IPS DF 4.7 (cell line): ENCODE measurements at regions not wholly inside any gene's neighbourhood (a gene's known extent, or its start where the extent isn't known, plus 50 kb on each side); places are given as distances from the start of the nearest gene placed in this dataset.
"Not testable (repeated sequence)": the region's sequence is repeated elsewhere in the genome, so short reads cannot be mapped to it uniquely, and the experiment has no call there.

ENCODE experiments used
- DNase-seq: peaks from one replicate; pipeline ENCODE4 v3.0.0-alpha.2; 2013; ENCODE audit warnings: low spot score; ENCODE audit errors: extremely low read depth

DNA sequence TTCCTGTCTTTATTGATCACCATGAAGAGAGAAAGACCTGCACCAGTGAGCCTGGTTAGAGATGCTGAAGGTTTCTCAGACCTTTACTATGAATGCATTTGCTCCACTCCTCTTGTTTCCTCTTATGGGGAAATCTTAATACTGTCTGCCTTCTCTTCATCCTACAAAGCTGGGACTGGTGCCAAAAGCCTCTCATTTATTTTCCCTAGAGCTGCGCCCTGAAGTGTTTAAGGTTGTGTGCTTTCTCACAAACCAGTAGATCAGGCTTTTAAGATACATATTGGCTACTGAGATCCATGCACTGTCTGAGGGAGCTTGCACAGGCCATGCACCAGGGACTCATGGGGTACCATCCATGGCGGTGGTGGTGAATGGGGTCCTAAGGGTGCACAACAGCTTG lies 286.1 kb upstream of the PMFBP1 start:
- no peak for DNase-seq

- DNase-seq, result no peak
Observed at GRCh38 chr16:72457243-72457940, 285.4 kb upstream of the PMFBP1 start.

GRCh38 chr16:72455743-72456659 lies 284.0 kb upstream of the PMFBP1 start:
- no peak for DNase-seq

GRCh38 chr16:72453856-72454255 lies 281.9 kb upstream of the PMFBP1 start:
- DNase-seq, result not testable (repeated sequence)

DNA sequence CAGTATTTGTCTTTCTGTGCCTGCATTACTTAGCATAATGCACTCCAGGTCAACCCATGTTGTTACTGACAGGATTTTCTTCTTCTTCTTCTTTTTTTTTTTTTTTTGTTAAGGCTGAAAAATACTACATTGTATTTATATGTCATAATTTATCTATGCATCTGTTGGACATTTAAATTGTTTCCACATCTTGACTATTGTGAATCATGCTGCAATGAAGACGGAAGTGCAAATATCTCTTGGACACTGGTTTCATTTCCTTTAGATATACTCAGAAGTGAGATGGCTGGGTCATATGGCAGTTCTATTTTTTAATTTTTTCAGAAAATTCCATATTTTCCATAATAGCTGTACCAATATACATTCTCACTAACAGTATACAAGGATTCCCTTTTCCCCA lies 272.7 kb upstream of the PMFBP1 start:
- no peak for DNase-seq

- no peak for DNase-seq
Observed at GRCh38 chr16:72443809-72444208, 271.9 kb upstream of the PMFBP1 start.

DNA sequence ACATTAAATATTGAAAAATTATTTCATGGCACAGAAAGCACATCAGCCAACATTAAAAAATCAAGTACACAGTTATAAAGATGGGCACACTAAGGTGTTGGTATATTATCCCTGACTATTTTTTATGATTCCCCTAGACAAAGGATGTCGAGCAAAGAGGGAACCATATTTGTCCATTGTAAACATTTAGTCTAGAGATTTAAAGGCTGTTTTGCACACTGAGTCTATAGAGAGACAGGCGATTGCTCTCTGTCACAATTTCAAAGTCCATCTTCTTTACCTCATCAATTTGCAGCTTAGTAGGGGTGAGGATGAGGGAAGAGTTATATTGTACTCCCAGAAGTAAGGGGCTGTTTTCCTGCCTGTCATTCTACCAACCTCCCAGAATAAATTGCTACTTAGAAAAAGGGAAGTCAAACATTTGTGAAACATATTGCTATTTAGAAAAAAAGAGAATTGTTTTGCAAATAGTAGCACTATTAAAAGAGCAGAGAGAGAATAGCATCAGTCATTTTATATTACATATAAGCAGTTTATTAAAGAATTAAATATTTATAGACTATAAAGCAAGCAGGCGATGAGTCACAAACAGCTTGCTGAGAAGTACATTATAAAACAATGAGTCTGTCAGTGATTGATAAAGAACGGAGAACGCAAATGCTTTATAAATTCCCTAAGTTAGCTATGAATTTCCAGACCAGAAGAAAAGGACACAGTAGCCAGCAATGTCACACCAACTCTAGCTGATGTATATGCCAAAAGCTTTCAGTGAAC lies 270.6 kb upstream of the PMFBP1 start:
- DNase-seq, result no peak

GRCh38 chr16:72437891-72438290 lies 265.9 kb upstream of the PMFBP1 start:
- DNase-seq, result no peak

GRCh38 chr16:72434159-72434558 lies 262.2 kb upstream of the PMFBP1 start:
- no peak for DNase-seq

- DNase-seq, result no peak
Observed at GRCh38 chr16:72430121-72430520, 258.2 kb upstream of the PMFBP1 start.

GRCh38 chr16:72429671-72430081 lies 257.7 kb upstream of the PMFBP1 start:
- DNase-seq, result no peak

- DNase-seq, result no peak
Observed at GRCh38 chr16:72428681-72429376, 256.9 kb upstream of the PMFBP1 start.

- no peak for DNase-seq
Observed at GRCh38 chr16:72427783-72428331, 255.9 kb upstream of the PMFBP1 start.

- DNase-seq, result no peak
Observed at GRCh38 chr16:72427051-72427782, 255.3 kb upstream of the PMFBP1 start.

DNA sequence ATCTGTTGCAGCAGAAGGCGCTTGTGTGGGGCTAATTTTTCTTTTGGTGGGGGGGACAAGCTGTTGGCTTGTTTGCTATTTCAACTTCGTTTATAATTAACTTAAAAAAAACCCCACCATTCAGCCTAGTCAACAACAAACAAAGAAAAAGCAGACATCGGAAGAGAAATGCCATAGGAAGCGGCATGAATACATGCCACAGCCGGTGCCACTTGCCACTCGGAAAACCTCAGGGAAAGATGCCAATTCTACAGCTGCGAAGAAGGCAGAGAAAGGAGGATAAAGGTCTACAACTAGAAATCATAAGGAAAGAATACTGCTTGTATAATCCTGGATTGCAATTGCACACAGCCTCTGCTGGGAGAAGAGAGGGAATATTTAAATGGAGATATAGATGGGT lies 254.4 kb upstream of the PMFBP1 start:
- no peak for DNase-seq

GRCh38 chr16:72425571-72426341 lies 253.8 kb upstream of the PMFBP1 start:
- no peak for DNase-seq

GRCh38 chr16:72424757-72425156 lies 252.8 kb upstream of the PMFBP1 start:
- no peak for DNase-seq

- DNase-seq, result no peak
Observed at GRCh38 chr16:72422308-72422897, 250.4 kb upstream of the PMFBP1 start.

GRCh38 chr16:72419638-72420037 lies 247.7 kb upstream of the PMFBP1 start:
- DNase-seq, result no peak
